Neuronal stem cell (in vitro differentiated cells): ENCODE measurements at regions not wholly inside any gene's neighbourhood (a gene's known extent, or its start where the extent isn't known, plus 50 kb on each side); places are given as distances from the start of the nearest gene placed in this dataset.
"Not testable (repeated sequence)": the region's sequence is repeated elsewhere in the genome, so short reads cannot be mapped to it uniquely, and the experiment has no call there.

Source experiments
- DNase-seq: peaks from one replicate; pipeline ENCODE4 v3.0.0-alpha.2; 2013; ENCODE audit warnings: low spot score
- H2AFZ ChIP-seq: one replicate; pipeline ENCODE4 v1.6.1; 2013; ENCODE audit warnings: mild to moderate bottlenecking, low read length, inconsistent platforms
- H2AK5ac ChIP-seq: 2 replicates; pipeline ENCODE4 v1.6.1; 2013; ENCODE audit warnings: low read depth, mild to moderate bottlenecking, inconsistent platforms, low read length, moderate library complexity, mixed read lengths
- H2BK120ac ChIP-seq: 2 replicates; pipeline ENCODE4 v1.6.1; 2013; ENCODE audit warnings: low read depth, mild to moderate bottlenecking, inconsistent platforms, low read length, moderate library complexity, mixed read lengths
- H2BK12ac ChIP-seq: one replicate; pipeline ENCODE4 v1.6.1; 2013; ENCODE audit warnings: low read length, inconsistent platforms
- H2BK15ac ChIP-seq: 2 replicates; pipeline ENCODE4 v1.6.1; 2013; ENCODE audit warnings: mild to moderate bottlenecking, low read length, inconsistent platforms, mixed read lengths
- H2BK5ac ChIP-seq: one replicate; pipeline ENCODE4 v1.6.1; 2013; ENCODE audit warnings: inconsistent platforms, mild to moderate bottlenecking, low read length, moderate library complexity
- H3K14ac ChIP-seq: one replicate; pipeline ENCODE4 v1.6.1; 2013; ENCODE audit warnings: low read length, inconsistent platforms
- H3K18ac ChIP-seq: 2 replicates; pipeline ENCODE4 v1.6.1; 2013; ENCODE audit warnings: low read length, inconsistent platforms
- H3K23ac ChIP-seq: 2 replicates; pipeline ENCODE4 v1.6.1; 2013; ENCODE audit warnings: low read depth, mild to moderate bottlenecking, mixed read lengths, low read length, inconsistent platforms; ENCODE audit not compliant: poor library complexity
- H3K27ac ChIP-seq: replicated peaks from 3 replicates; pipeline ENCODE4 v1.5.1; 2013; ENCODE audit warnings: low read length, inconsistent platforms
- H3K27me3 ChIP-seq, 3 experiments: 2 replicates each; pipeline ENCODE4 v1.6.1; 2013; ENCODE audit warnings: low read length in 3 of 3, mild to moderate bottlenecking in 2 of 3, inconsistent platforms in 1 of 3, low read depth in 1 of 3, mixed read lengths in 1 of 3, moderate library complexity in 1 of 3; ENCODE audit not compliant: control insufficient read depth in 3 of 3, insufficient read depth in 3 of 3
- H3K36me3 ChIP-seq, 2 donors: replicated peaks in 1 of 2; 2 replicates each; pipeline ENCODE4 v1.6.1; 2013; ENCODE audit warnings: low read length in 2 of 2; ENCODE audit not compliant: control insufficient read depth in 2 of 2, insufficient read depth in 2 of 2
- H3K4ac ChIP-seq: 2 replicates; pipeline ENCODE4 v1.6.1; 2013; ENCODE audit warnings: inconsistent platforms, mild to moderate bottlenecking, low read length, moderate library complexity
- H3K4me1 ChIP-seq, 2 donors: 1 replicate in 1 of 2; 2 replicates in 1 of 2; pipeline ENCODE4 v1.6.1; 2013; ENCODE audit warnings: low read length in 2 of 2, low read depth in 1 of 2; ENCODE audit not compliant: control insufficient read depth in 2 of 2, insufficient read depth in 1 of 2
- H3K4me2 ChIP-seq: one replicate; pipeline ENCODE4 v1.6.1; 2013; ENCODE audit warnings: mild to moderate bottlenecking, low read length, inconsistent platforms; ENCODE audit not compliant: insufficient read depth, poor library complexity, severe bottlenecking
- H3K4me3 ChIP-seq, 2 donors: 2 replicates each; pipeline ENCODE4 v1.5.1; 2013; ENCODE audit warnings: low read length in 2 of 2, mild to moderate bottlenecking in 2 of 2, inconsistent platforms in 1 of 2, moderate library complexity in 1 of 2
- H3K79me1 ChIP-seq: one replicate; pipeline ENCODE4 v1.6.1; 2013; ENCODE audit warnings: low read depth, mild to moderate bottlenecking, inconsistent platforms, low read length, moderate library complexity
- H3K9ac ChIP-seq: one replicate; pipeline ENCODE4 v1.6.1; 2013; ENCODE audit warnings: mild to moderate bottlenecking, low read depth, low read length, inconsistent platforms; ENCODE audit not compliant: poor library complexity
- H3K9me3 ChIP-seq, 2 donors: replicated peaks in 1 of 2; 2 replicates each; pipeline versions ENCODE3 to v1.6.1; 2013; ENCODE audit warnings: low read length in 2 of 2, mild to moderate bottlenecking in 2 of 2, inconsistent platforms in 1 of 2, low read depth in 1 of 2, mixed read lengths in 1 of 2, moderate library complexity in 1 of 2; ENCODE audit not compliant: control insufficient read depth in 2 of 2, insufficient read depth in 1 of 2
- H4K8ac ChIP-seq: one replicate; pipeline ENCODE4 v1.6.1; 2013; ENCODE audit warnings: low read depth, mild to moderate bottlenecking, inconsistent platforms, low read length, moderate library complexity
- H4K91ac ChIP-seq: one replicate; pipeline ENCODE4 v1.6.1; 2013; ENCODE audit warnings: low read length, low read depth, mild to moderate bottlenecking, inconsistent platforms; ENCODE audit not compliant: poor library complexity
- WGBS, 2 donors: extraction: QIAGEN DNeasy Blood & Tissue Kit; methylation state at CpG; one replicate each; pipeline ENCODE4 v1.1.7; 2013; ENCODE audit warnings: missing lambda C conversion rate in 2 of 2, mixed read lengths in 1 of 2; ENCODE audit not compliant: insufficient read length in 2 of 2, insufficient replicate concordance in 1 of 2; ENCODE audit errors: extremely low coverage in 2 of 2; 5-methylcytosine and 5-hydroxymethylcytosine counted together

- Histone ChIP-seq H3K36me3 (peaks cover 0 to 4% of the 10 kb centered on the region in 2 donors), H3K4me2 (no peak overlapping the region), H3K27ac (no peak overlapping the region), H2BK120ac (no peak overlapping the region), H4K8ac (no peak overlapping the region), H3K4me3 (no peak overlapping the region), H2AK5ac (no peak overlapping the region), H3K18ac (no peak overlapping the region), H4K91ac (no peak overlapping the region), H3K4me1 (no peaks in the 10 kb centered on the region), H3K27me3 (no peaks in the 10 kb centered on the region), H3K23ac (no peak overlapping the region), H3K4ac (no peak overlapping the region), H2BK12ac (no peak overlapping the region), H2BK5ac (no peak overlapping the region), H3K14ac (no peak overlapping the region), H3K9ac (no peak overlapping the region), H2BK15ac (peak overlapping the region; percentile 37), H3K79me1 (no peaks in the 10 kb centered on the region), H3K9me3 (peaks cover 3 to 4% of the 10 kb centered on the region in 2 donors), H2AFZ (no peak overlapping the region)
- DNase-seq, result no peak
- WGBS, 2 donors, result no CpG with 5 or more reads among the region's 3 CpGs
Measured at GRCh38 chr2:193072647-193073046, 877.9 kb upstream of the TMEFF2 start.

GRCh38 chr2:193025556-193025955 lies 830.8 kb upstream of the TMEFF2 start:
- WGBS, 2 donors, result no CpG with 5 or more reads among the region's 3 CpGs
- DNase-seq, H3K4me1 ChIP-seq, H3K18ac ChIP-seq, H2BK12ac ChIP-seq, H3K4ac ChIP-seq, H3K36me3 ChIP-seq, H3K79me1 ChIP-seq, H3K23ac ChIP-seq, H3K4me2 ChIP-seq, H3K9ac ChIP-seq, H4K91ac ChIP-seq, H3K9me3 ChIP-seq, H2BK15ac ChIP-seq, H3K27me3 ChIP-seq, H4K8ac ChIP-seq, H3K14ac ChIP-seq, H2BK5ac ChIP-seq, H3K4me3 ChIP-seq, H2BK120ac ChIP-seq, H3K27ac ChIP-seq, H2AFZ ChIP-seq, H2AK5ac ChIP-seq: not testable (repeated sequence)

- no peak overlapping the region for H3K18ac ChIP-seq
- H3K9me3 ChIP-seq, result no peaks in the 10 kb centered on the region
- no peak overlapping the region for H3K23ac ChIP-seq
- H3K9ac ChIP-seq, result no peak overlapping the region
- H2AFZ ChIP-seq, result no peak overlapping the region
- H3K27ac ChIP-seq, result no peak overlapping the region
- H2BK5ac ChIP-seq, result no peak overlapping the region
- H3K14ac ChIP-seq, result no peak overlapping the region
- H3K4ac ChIP-seq, result no peak overlapping the region
- WGBS, 2 donors, result no CpG with 5 or more reads among the region's 1 CpG
- no peaks in the 10 kb centered on the region for H3K36me3 ChIP-seq
- H3K27me3 ChIP-seq, result no peaks in the 10 kb centered on the region
- H2BK15ac ChIP-seq, result no peak overlapping the region
- no peak overlapping the region for H2BK120ac ChIP-seq
- no peak for DNase-seq
- H4K91ac ChIP-seq, result no peak overlapping the region
- no peak overlapping the region for H3K4me3 ChIP-seq
- H4K8ac ChIP-seq, result no peak overlapping the region
- H3K4me1 ChIP-seq, result no peaks in the 10 kb centered on the region
- no peak overlapping the region for H2BK12ac ChIP-seq
- no peak overlapping the region for H2AK5ac ChIP-seq
- no peaks in the 10 kb centered on the region for H3K79me1 ChIP-seq
- no peak overlapping the region for H3K4me2 ChIP-seq
Measured at GRCh38 chr2:193024791-193025190, 830.1 kb upstream of the TMEFF2 start.

GRCh38 chr2:193011870-193012269 lies 817.1 kb upstream of the TMEFF2 start:
- H3K27me3 ChIP-seq, result no peaks in the 10 kb centered on the region
- H3K4me3 ChIP-seq, result no peak overlapping the region
- H3K36me3 ChIP-seq, result no peaks in the 10 kb centered on the region
- no peak overlapping the region for H2AK5ac ChIP-seq
- H3K18ac ChIP-seq, result no peak overlapping the region
- no peak overlapping the region for H4K8ac ChIP-seq
- no peak overlapping the region for H2AFZ ChIP-seq
- no peak for DNase-seq
- no peak overlapping the region for H2BK15ac ChIP-seq
- no peaks in the 10 kb centered on the region for H3K9me3 ChIP-seq
- no peak overlapping the region for H2BK120ac ChIP-seq
- H3K4me1 ChIP-seq, result no peaks in the 10 kb centered on the region
- H3K9ac ChIP-seq, result no peak overlapping the region
- no peak overlapping the region for H3K4me2 ChIP-seq
- no peak overlapping the region for H3K14ac ChIP-seq
- no peak overlapping the region for H3K23ac ChIP-seq
- no CpG with 5 or more reads among the region's 1 CpG for WGBS, 2 donors
- no peaks in the 10 kb centered on the region for H3K79me1 ChIP-seq
- no peak overlapping the region for H2BK5ac ChIP-seq
- H3K4ac ChIP-seq, result no peak overlapping the region
- no peak overlapping the region for H4K91ac ChIP-seq
- H3K27ac ChIP-seq, result no peak overlapping the region
- H2BK12ac ChIP-seq, result no peak overlapping the region
